Endothelial cell of umbilical vein (primary cell): ENCODE measurements at regions not wholly inside any gene's neighbourhood (a gene's known extent, or its start where the extent isn't known, plus 50 kb on each side); places are given as distances from the start of the nearest gene placed in this dataset.

Source experiments
- CTCF ChIP-seq, 2 donors: IDR thresholded peaks; 1 replicate in 1 of 2; 2 replicates in 1 of 2; pipeline ENCODE4 v1.5.1; 2011; ENCODE audit warnings: low read length in 2 of 2, mild to moderate bottlenecking in 2 of 2, moderate library complexity in 2 of 2, control low read depth in 1 of 2, inconsistent platforms in 1 of 2, low read depth in 1 of 2; ENCODE audit not compliant: insufficient read depth in 1 of 2; ENCODE audit errors: extremely low read depth in 1 of 2
- MAX ChIP-seq: IDR thresholded peaks from 2 replicates; pipeline ENCODE4 v1.6.1; 2011; ENCODE audit not compliant: insufficient read depth, insufficient read length

- no peak for TF ChIP-seq CTCF (IDR thresholded peaks at IDR 0.05; ENCODE audit: extremely low read depth in 1 of 2, insufficient read depth in 1 of 2, low read depth in 1 of 2, low read length in 2 of 2)
- no peak for TF ChIP-seq MAX
These were observed 191.0 kb downstream of the DICER1 start for GRCh38 chr14:94966344-94966743.
